ENCODE measurements at regions not wholly inside any gene's neighbourhood (a gene's known extent, or its start where the extent isn't known, plus 50 kb on each side); places are given as distances from the start of the nearest gene placed in this dataset.

DNA sequence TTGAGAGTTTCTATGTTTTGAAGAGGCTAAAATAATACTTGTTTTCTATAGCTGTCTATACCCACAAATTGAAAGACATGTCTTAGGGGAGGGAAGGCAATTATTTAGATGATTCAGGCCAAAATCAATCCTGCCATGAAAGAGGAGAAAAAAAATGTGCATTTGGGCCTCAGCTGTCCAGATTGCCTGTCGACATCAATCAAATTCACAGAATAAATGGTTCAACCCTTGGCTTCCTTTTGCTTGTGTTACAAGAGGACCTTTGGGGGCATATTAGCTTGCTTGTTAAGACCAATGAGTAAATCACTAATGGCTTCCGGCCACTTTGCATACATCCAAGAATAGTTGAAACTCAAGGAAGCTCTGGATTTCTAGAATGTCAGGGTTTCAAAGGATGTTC, 900.8 kb upstream of the CELF4 start:
- Mint-ChIP-seq H3K4me1 (ENCODE audit: insufficient read depth, unreplicated experiment) (no peaks in the 10 kb centered on the region), H3K9me3 (ENCODE audit: unreplicated experiment) (no peaks in the 10 kb centered on the region), H3K36me3 (ENCODE audit: insufficient read depth, unreplicated experiment) (no peaks in the 10 kb centered on the region), H3K27ac (ENCODE audit: low read depth, unreplicated experiment) (no peak overlapping the region), H3K4me3 (ENCODE audit: unreplicated experiment) (no peak overlapping the region), H3K27me3 (ENCODE audit: insufficient read depth, unreplicated experiment) (no peaks in the 10 kb centered on the region)
- DNase-seq (ENCODE audit: unreplicated experiment), result no peak
- no TSS peak for BruUV-seq (replicated peaks)
- TF ChIP-seq, protein P1, sequence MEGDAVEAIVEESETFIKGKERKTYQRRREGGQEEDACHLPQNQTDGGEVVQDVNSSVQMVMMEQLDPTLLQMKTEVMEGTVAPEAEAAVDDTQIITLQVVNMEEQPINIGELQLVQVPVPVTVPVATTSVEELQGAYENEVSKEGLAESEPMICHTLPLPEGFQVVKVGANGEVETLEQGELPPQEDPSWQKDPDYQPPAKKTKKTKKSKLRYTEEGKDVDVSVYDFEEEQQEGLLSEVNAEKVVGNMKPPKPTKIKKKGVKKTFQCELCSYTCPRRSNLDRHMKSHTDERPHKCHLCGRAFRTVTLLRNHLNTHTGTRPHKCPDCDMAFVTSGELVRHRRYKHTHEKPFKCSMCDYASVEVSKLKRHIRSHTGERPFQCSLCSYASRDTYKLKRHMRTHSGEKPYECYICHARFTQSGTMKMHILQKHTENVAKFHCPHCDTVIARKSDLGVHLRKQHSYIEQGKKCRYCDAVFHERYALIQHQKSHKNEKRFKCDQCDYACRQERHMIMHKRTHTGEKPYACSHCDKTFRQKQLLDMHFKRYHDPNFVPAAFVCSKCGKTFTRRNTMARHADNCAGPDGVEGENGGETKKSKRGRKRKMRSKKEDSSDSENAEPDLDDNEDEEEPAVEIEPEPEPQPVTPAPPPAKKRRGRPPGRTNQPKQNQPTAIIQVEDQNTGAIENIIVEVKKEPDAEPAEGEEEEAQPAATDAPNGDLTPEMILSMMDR (IDR thresholded peaks at IDR 0.05; ENCODE audit: unreplicated experiment), result no peak
- CTCF ChIA-PET, result interaction anchor here (0.8 kb wide), 1 partner anchor 15 kb away, joined by 3 read pairs; no protein-coding TSS in a partner anchor
- POLR2A ChIA-PET, result interaction anchor here (0.6 to 0.8 kb wide), 3 partner anchors 24 to 119 kb away, joined by 3 to 4 read pairs (median 3); no protein-coding TSS in a partner anchor
- intact Hi-C loops (cut with micrococcal nuclease), result no loop called here

DNA sequence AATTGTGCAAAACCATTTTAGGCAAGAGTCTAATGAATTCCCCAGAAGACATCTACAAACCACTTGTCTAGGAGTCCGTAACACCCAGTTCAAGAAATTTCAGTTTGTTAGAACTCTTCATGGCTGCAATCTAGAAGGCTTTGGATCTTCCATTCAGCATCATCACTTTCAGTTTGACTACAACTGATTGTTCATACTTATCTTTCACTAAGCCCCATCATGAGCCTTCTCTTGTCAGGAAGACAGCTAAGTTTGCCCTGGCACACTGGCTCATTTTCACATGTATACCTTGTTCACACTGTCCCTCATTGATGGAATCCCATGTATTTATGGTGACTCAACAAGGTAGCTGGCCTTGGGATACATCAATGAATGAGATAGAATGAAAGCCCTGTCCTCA, 898.4 kb upstream of the CELF4 start:
- Mint-ChIP-seq H3K27ac (ENCODE audit: low read depth, unreplicated experiment) (no peak overlapping the region), H3K4me3 (ENCODE audit: unreplicated experiment) (no peak overlapping the region), H3K4me1 (ENCODE audit: insufficient read depth, unreplicated experiment) (no peaks in the 10 kb centered on the region), H3K27me3 (ENCODE audit: insufficient read depth, unreplicated experiment) (no peaks in the 10 kb centered on the region), H3K36me3 (ENCODE audit: insufficient read depth, unreplicated experiment) (no peaks in the 10 kb centered on the region), H3K9me3 (ENCODE audit: unreplicated experiment) (no peaks in the 10 kb centered on the region)
- CTCF ChIA-PET, result interaction anchor here (0.6 kb wide), 1 partner anchor 913 kb away, joined by 3 read pairs; no protein-coding TSS in a partner anchor
- POLR2A ChIA-PET, result interaction anchor here (0.6 kb wide), 1 partner anchor 9 kb away, joined by 4 read pairs; no protein-coding TSS in a partner anchor
- no peak for DNase-seq (ENCODE audit: unreplicated experiment)
- no TSS peak for BruUV-seq (replicated peaks)
- intact Hi-C loops (cut with micrococcal nuclease), result no loop called here
- TF ChIP-seq, protein P1 (IDR thresholded peaks at IDR 0.05; ENCODE audit: unreplicated experiment), result no peak

DNA sequence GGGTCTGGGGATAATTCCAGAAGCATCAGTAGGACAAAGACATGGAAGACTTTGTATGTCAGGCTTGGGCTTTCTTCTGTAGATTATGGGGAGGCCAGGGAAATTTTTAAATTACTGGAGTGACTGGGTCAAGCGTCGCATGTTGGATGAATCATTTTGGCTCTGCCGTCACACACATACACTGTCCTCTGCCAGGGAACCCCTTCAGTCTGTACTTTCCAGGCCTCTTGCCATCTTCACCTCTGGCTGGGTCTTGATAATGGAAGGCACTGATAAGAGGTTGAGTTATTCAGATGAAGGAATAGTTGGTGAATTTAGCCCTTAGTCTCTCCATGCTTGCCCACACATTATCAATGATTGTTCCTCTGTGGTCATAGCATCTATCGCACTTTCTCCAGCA, 895.1 kb upstream of the CELF4 start:
- no peaks in the 10 kb centered on the region for H3K27me3 Mint-ChIP-seq (ENCODE audit: insufficient read depth, unreplicated experiment)
- intact Hi-C loops (cut with micrococcal nuclease), result no loop called here
- no peak overlapping the region for H3K4me3 Mint-ChIP-seq (ENCODE audit: unreplicated experiment)
- CTCF ChIA-PET, result no interaction called here
- TF ChIP-seq, protein P1 (IDR thresholded peaks at IDR 0.05; ENCODE audit: unreplicated experiment), result no peak
- no peak overlapping the region for H3K27ac Mint-ChIP-seq (ENCODE audit: low read depth, unreplicated experiment)
- H3K4me1 Mint-ChIP-seq (ENCODE audit: insufficient read depth, unreplicated experiment), result no peaks in the 10 kb centered on the region
- no peaks in the 10 kb centered on the region for H3K9me3 Mint-ChIP-seq (ENCODE audit: unreplicated experiment)
- no peak for DNase-seq (ENCODE audit: unreplicated experiment)
- POLR2A ChIA-PET, result no interaction called here
- H3K36me3 Mint-ChIP-seq (ENCODE audit: insufficient read depth, unreplicated experiment), result no peaks in the 10 kb centered on the region
- BruUV-seq (replicated peaks), result no TSS peak

DNA sequence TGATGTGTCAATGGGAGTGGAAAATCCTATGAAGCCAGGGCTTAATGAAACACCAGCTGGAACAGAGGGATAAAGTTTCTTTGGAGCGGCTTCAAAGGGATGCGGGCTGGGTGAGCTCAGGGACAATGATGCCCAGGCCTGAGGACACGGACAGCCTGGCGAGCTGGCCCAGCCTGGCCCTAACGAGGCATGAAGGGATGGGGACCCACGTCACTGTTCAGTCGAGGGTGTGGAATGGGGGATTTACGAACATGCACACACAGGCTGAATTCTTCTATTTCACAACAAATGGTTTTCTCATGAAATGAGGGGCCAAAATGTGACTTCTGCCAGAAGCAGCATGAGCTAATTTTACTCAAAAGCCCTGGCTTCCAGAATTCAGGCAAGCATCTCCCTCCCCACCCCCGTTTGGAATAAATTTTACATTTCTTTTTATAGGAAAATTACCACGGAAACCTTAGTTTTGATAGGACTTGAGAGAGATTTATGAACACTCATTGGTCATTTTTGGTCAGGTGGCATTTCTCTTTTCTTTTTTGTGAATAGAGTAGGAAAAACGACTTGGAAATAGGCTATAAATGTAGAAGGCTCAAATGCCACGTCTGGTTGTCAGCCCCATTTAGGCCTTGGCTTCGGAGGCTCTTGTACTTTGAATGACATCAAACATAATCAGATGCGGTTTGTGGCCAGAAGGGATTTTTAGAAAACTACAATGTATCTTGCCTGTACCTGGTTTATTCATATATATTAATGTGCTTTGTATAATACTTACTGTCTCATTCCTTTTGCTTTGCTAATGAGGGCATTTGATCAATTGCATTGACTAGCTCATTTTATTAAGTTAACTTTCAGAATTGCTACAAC, 893.8 kb upstream of the CELF4 start:
- POLR2A ChIA-PET, result interaction anchor here (0.6 to 0.7 kb wide), 2 partner anchors 11 to 115 kb away, joined by 3 read pairs; no protein-coding TSS in a partner anchor
- Mint-ChIP-seq H3K9me3 (ENCODE audit: unreplicated experiment) (no peaks in the 10 kb centered on the region), H3K27me3 (ENCODE audit: insufficient read depth, unreplicated experiment) (no peaks in the 10 kb centered on the region), H3K4me1 (ENCODE audit: insufficient read depth, unreplicated experiment) (no peaks in the 10 kb centered on the region), H3K27ac (ENCODE audit: low read depth, unreplicated experiment) (no peak overlapping the region), H3K36me3 (ENCODE audit: insufficient read depth, unreplicated experiment) (no peaks in the 10 kb centered on the region), H3K4me3 (ENCODE audit: unreplicated experiment) (no peak overlapping the region)
- TF ChIP-seq, protein P1 (IDR thresholded peaks at IDR 0.05; ENCODE audit: unreplicated experiment), result no peak
- intact Hi-C loops (cut with micrococcal nuclease), result no loop called here
- CTCF ChIA-PET, result interaction anchor here (0.6 to 0.7 kb wide), 2 partner anchors 602 to 1131 kb away, joined by 3 read pairs; no protein-coding TSS in a partner anchor
- BruUV-seq (replicated peaks), result no TSS peak
- no peak for DNase-seq (ENCODE audit: unreplicated experiment)

Data from MCF 10A (cell line).